Natural killer cell (primary cell): ENCODE measurements at regions not wholly inside any gene's neighbourhood (a gene's known extent, or its start where the extent isn't known, plus 50 kb on each side); places are given as distances from the start of the nearest gene placed in this dataset.

Experiments used
- ATAC-seq, 3 donors: fragments of 150-1000 bp in 2 of 3; fragments of 200-7000 bp in 1 of 3; cut with Tn5 transposase; 1 replicate in 1 of 3; 2 replicates in 2 of 3; pipeline ENCODE4 v1.10.0; 2021; ENCODE audit warnings: mild to moderate bottlenecking in 2 of 3, moderate library complexity in 2 of 3
- DNase-seq, 2 donors: peaks; one replicate each; pipeline versions ENCODE4 v3.0.0 to v3.0.0-alpha.2; 2013 to 2021; ENCODE audit warnings: mixed read lengths in 1 of 2
- H3K27ac ChIP-seq: one replicate; pipeline ENCODE4 v1.5.1; 2013; ENCODE audit warnings: mild to moderate bottlenecking, low read length
- H3K27me3 ChIP-seq: one replicate; pipeline ENCODE4 v1.6.1; 2013; ENCODE audit warnings: low read length; ENCODE audit not compliant: control insufficient read depth, insufficient read depth
- H3K36me3 ChIP-seq: one replicate; pipeline ENCODE4 v1.6.1; 2013; ENCODE audit warnings: low read length; ENCODE audit not compliant: control insufficient read depth, insufficient read depth
- H3K4me1 ChIP-seq: one replicate; pipeline ENCODE4 v1.6.1; 2013; ENCODE audit warnings: low read length; ENCODE audit not compliant: control insufficient read depth, insufficient read depth
- H3K4me3 ChIP-seq: one replicate; pipeline ENCODE4 v1.5.1; 2013; ENCODE audit warnings: low read length
- H3K9me3 ChIP-seq: one replicate; pipeline ENCODE4 v1.6.1; 2013; ENCODE audit warnings: low read length; ENCODE audit not compliant: control insufficient read depth, insufficient read depth
- H3K27ac Mint-ChIP-seq, 2 donors: one replicate each; pipeline ENCODE4 v1.8.0; 2022; ENCODE audit warnings: mild to moderate bottlenecking in 2 of 2, mixed read lengths in 2 of 2, moderate library complexity in 1 of 2
- H3K27me3 Mint-ChIP-seq, 2 donors: one replicate each; pipeline ENCODE4 v1.8.0; 2022; ENCODE audit warnings: low read depth in 2 of 2, mixed read lengths in 2 of 2
- H3K36me3 Mint-ChIP-seq: one replicate; pipeline ENCODE4 v1.8.0; 2022; ENCODE audit warnings: mixed read lengths
- H3K4me1 Mint-ChIP-seq, 2 donors: one replicate each; pipeline ENCODE4 v1.8.0; 2022; ENCODE audit warnings: mixed read lengths in 2 of 2
- H3K4me3 Mint-ChIP-seq: one replicate; pipeline ENCODE4 v1.8.0; 2022; ENCODE audit warnings: mild to moderate bottlenecking, moderate library complexity, mixed read lengths
- H3K9me3 Mint-ChIP-seq, 2 donors: one replicate each; pipeline ENCODE4 v1.8.0; 2022; ENCODE audit warnings: mixed read lengths in 2 of 2
- CTCF ChIP-seq: fragments of 200-600 bp; IDR thresholded peaks from one replicate; pipeline ENCODE4 v1.8.0; 2022; ENCODE audit warnings: antibody characterized with exemption
- WGBS: methylation state at CpG from one replicate; pipeline ENCODE4 v1.1.7; 2013; ENCODE audit warnings: missing lambda C conversion rate; ENCODE audit not compliant: insufficient coverage; 5-methylcytosine and 5-hydroxymethylcytosine counted together
- intact Hi-C: fragments of 100-400 bp; cut with micrococcal nuclease; formaldehyde crosslinking; loops from one replicate; pipeline ENCODE4 v1.14.2; 2022

- Mint-ChIP-seq H3K36me3 (no peaks in the 10 kb centered on the region), H3K4me3 (no peak overlapping the region), H3K27ac (no peak overlapping the region), H3K9me3 (no peaks in the 10 kb centered on the region), H3K27me3 (peaks cover 11 to 17% of the 10 kb centered on the region in 2 donors), H3K4me1 (peaks cover 0 to 16% of the 10 kb centered on the region in 2 donors)
- H3K27me3 ChIP-seq: no peaks in the 10 kb centered on the region
- ATAC-seq (no peak), DNase-seq (no peak)
- H3K9me3 ChIP-seq: no peaks in the 10 kb centered on the region
- no peak overlapping the region for H3K27ac ChIP-seq
- TF ChIP-seq CTCF: no peak
- WGBS: 66% methylated on average over 9 of the region's 9 CpGs
- H3K4me1 ChIP-seq: no peaks in the 10 kb centered on the region
- intact Hi-C loops: loop anchor here (10.0 kb wide), 1 partner anchor 937 kb away; no protein-coding TSS in a partner anchor
- H3K36me3 ChIP-seq: no peaks in the 10 kb centered on the region
- H3K4me3 ChIP-seq: no peak overlapping the region
Measured at GRCh38 chr11:32172041-32172847, 81.4 kb downstream of the RCN1 start.

GRCh38 chr11:32172848-32173834, 82.3 kb downstream of the RCN1 start:
- intact Hi-C loops: loop anchor here (10.0 kb wide), 1 partner anchor 938 kb away; no protein-coding TSS in a partner anchor

GRCh38 chr11:32173977-32174376, 83.1 kb downstream of the RCN1 start:
- Histone ChIP-seq H3K4me1 (no peaks in the 10 kb centered on the region), H3K9me3 (no peaks in the 10 kb centered on the region), H3K4me3 (no peak overlapping the region), H3K27ac (no peak overlapping the region), H3K27me3 (no peaks in the 10 kb centered on the region), H3K36me3 (no peaks in the 10 kb centered on the region)
- H3K9me3 Mint-ChIP-seq: no peaks in the 10 kb centered on the region
- ATAC-seq (no peak), DNase-seq (no peak)
- no peaks in the 10 kb centered on the region for H3K36me3 Mint-ChIP-seq
- peaks cover 23 to 25% of the 10 kb centered on the region in 2 donors for H3K27me3 Mint-ChIP-seq
- no peak overlapping the region for H3K27ac Mint-ChIP-seq
- TF ChIP-seq CTCF: no peak
- H3K4me3 Mint-ChIP-seq: no peak overlapping the region
- intact Hi-C loops: loop anchor here (10.0 kb wide), 1 partner anchor 939 kb away; no protein-coding TSS in a partner anchor
- H3K4me1 Mint-ChIP-seq: peaks cover 0 to 10% of the 10 kb centered on the region in 2 donors

More at GRCh38 chr11:32172848-32173834, 82.3 kb downstream of the RCN1 start:
- Histone ChIP-seq H3K4me1 (no peaks in the 10 kb centered on the region), H3K9me3 (no peaks in the 10 kb centered on the region), H3K36me3 (no peaks in the 10 kb centered on the region), H3K27ac (no peak overlapping the region), H3K4me3 (no peak overlapping the region), H3K27me3 (no peaks in the 10 kb centered on the region)
- peak in 1 of 2 donors; percentile 43 for DNase-seq
- no peaks in the 10 kb centered on the region for H3K9me3 Mint-ChIP-seq
- no peak overlapping the region for H3K27ac Mint-ChIP-seq
- peak in 1 of 3 donors; percentile 53 for ATAC-seq
- H3K4me1 Mint-ChIP-seq: peaks cover 0 to 16% of the 10 kb centered on the region in 2 donors
- H3K36me3 Mint-ChIP-seq: no peaks in the 10 kb centered on the region
- TF ChIP-seq CTCF: peak; percentile 45
- whole genome bisulfite sequencing: 70% methylated on average over 22 of the region's 22 CpGs
- no peak overlapping the region for H3K4me3 Mint-ChIP-seq
- peaks cover 14 to 17% of the 10 kb centered on the region in 2 donors for H3K27me3 Mint-ChIP-seq
